Caki2 (cell line): ENCODE measurements at regions not wholly inside any gene's neighbourhood (a gene's known extent, or its start where the extent isn't known, plus 50 kb on each side); places are given as distances from the start of the nearest gene placed in this dataset.
A peak's percentile ranks its signal among the peaks of the same experiment; 100 is the strongest.
"Not testable (repeated sequence)": the region's sequence is repeated elsewhere in the genome, so short reads cannot be mapped to it uniquely, and the experiment has no call there.

ENCODE experiments used
- DNase-seq: peaks from one replicate; pipeline ENCODE4 v3.0.0-alpha.2; 2015; ENCODE audit warnings: low read depth
- in situ Hi-C: cut with HindIII; loops from 2 replicates; pipeline ENCODE4 v1.10.0; 2016; ENCODE audit warnings: low sequenced_read_pairs, low pct_unique_long_range_greater_than_20kb, mixed read lengths

DNA sequence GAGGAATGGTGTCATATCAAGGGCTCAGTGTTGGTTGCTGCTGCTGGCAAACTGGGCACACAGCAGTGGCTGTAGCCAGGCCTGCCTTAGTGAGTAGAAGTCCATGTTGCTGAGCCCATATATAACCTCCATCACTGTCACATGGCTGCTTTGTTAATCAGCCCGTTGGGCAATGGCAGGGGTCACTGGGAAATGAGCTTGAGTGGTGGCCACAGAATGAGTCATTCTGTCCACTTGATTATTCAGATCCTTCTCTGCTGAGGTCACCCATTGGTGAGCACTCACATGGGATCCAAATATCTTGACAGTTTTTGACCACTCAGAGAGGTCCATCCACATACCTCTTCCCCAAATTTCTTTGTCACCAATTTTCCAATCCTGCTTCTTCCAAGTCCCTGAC is 898.9 kb upstream of the EYS start:
- DNase-seq: no peak
- in situ Hi-C loops: no loop called here

DNA sequence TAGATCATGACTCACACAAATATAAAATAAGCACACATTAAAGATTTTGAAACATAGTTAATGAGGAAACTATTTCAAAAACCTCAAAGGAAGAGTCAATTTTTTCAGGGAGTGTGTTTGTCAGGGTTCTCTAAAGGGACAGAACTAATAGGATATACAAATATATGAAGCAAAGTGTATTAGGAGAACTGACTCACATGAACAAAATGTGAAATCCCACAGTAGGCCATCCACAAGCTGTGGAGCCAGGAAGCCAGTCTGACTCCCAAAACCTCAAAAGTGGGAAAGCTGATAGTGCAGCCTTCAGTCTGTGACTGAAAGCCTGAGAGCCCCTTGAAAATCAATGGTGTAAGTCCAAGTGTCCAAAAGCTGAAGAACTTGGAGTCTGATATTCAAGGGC is 898.0 kb upstream of the EYS start:
- DNase-seq: no peak
- in situ Hi-C loops: no loop called here

GRCh38 chr6:66599541-66599940 is 892.5 kb upstream of the EYS start:
- DNase-seq: no peak
- in situ Hi-C loops: no loop called here

- in situ Hi-C loops: no loop called here
- DNase-seq: no peak
These were observed 871.3 kb upstream of the EYS start for GRCh38 chr6:66578362-66578761.

GRCh38 chr6:66568271-66568670 is 861.2 kb upstream of the EYS start:
- no peak for DNase-seq
- in situ Hi-C loops: no loop called here

- DNase-seq: no peak
- in situ Hi-C loops: no loop called here
These were observed 854.5 kb upstream of the EYS start for GRCh38 chr6:66561479-66561878.

- in situ Hi-C loops: no loop called here
- no peak for DNase-seq
These were observed 851.2 kb upstream of the EYS start for GRCh38 chr6:66558189-66558588.

- DNase-seq: no peak
- in situ Hi-C loops: no loop called here
These were observed 849.9 kb upstream of the EYS start for GRCh38 chr6:66556936-66557335.

DNA sequence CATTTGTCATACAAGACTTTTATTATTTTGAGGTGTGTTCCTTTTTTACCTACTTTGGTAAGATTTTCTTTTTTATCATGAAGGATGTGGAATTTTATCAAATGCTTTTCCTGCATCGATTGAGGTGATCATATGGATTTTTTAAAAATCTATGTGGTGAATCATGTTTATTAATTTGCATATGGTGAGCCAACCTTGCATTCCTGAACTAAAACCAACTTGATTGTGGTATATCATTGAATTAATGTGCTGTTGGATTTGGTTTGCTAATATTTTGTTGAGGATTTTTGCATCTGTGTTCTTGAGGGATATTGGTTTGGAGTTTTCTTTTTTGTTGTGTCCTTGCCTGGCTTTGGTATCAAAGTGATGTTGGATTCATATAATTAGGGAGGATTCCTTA is 848.1 kb upstream of the EYS start:
- no peak for DNase-seq
- in situ Hi-C loops: no loop called here

DNA sequence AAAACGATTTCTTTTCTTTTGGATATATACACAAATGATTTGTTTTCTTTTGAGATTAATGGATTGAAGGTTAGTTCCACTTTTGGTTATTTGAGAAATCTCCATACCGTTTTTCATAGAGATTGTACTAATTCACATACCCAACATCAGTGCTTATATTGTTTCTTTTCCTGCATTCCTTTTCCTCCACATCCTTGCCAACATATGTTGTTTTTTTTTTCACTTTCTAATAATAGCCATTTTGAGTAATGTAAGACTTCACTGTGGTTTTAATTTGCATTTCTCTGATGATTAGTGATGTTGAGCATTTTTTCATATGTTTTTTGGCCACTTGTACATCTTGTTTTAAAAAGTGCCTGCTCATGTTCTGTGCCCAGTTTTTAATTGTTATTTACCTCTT is 846.4 kb upstream of the EYS start:
- in situ Hi-C loops: no loop called here
- no peak for DNase-seq

DNA sequence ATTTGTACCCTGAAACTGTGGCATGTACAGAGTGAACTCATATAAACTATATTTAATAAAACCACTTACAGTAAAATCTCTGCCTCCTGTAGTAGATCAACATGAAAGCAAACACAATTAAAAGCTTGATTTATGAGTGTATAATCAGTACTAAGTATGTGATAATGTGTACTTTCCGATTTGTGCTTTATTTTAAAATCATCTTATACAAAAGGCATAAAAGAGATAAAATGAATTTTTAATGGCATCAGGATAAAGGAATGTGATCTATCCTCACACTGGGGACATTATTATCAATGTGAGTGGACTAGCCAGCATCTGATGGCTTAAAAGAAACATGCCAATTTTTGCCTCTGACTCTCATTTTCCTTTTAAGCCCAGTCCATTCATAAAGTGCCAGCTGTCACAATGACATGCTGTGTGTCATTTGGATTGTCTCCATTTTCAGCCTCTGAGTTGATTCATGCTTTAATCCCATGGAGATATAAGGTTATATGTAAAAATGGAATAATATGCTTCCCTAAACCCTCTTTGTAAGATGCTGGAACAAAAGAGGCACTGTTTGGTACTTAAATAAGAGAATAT is 831.6 kb upstream of the EYS start:
- in situ Hi-C loops: no loop called here
- DNase-seq: no peak

- no peak for DNase-seq
- in situ Hi-C loops: no loop called here
These were observed 826.9 kb upstream of the EYS start for GRCh38 chr6:66533921-66534404.

- DNase-seq: no peak
- in situ Hi-C loops: no loop called here
These were observed 819.0 kb upstream of the EYS start for GRCh38 chr6:66526061-66526460.

DNA sequence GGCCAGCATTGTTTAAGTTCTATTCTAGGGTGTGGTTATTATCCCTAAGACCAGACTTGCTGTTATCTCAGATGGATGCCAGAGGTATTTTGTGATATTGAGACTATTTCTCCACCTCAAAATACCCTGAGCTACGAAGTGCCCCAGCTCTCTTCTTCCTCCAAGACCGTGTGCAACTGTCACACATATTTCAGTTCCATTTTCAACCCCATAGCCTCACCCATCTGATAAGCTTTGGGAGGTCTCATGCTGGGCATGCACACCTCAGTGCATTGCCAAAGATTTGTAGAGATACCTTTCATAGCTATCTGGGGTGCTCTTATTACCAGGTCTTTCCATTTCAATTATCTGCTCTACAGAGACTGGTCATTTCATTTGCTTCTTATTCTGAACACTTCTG is 815.8 kb upstream of the EYS start:
- in situ Hi-C loops: no loop called here
- DNase-seq: no peak

DNA sequence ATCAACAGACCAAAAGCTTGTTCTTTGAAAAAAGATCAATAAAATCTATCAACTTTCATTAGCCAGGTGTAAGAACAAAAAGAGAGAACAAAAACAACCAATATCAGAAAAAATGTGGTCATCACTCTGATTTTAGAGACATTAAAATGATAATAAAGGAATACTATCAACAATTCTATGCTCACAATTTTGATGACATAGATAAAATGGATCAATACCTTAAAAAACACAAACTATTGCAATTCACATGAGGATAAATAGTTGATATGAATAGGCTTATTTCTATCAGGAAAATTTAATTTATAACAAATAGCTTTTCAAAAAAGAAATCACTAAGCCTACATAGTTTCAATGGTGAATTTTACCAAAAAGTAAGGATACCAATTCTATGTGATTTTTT is 809.4 kb upstream of the EYS start:
- DNase-seq: no peak
- in situ Hi-C loops: no loop called here

DNA sequence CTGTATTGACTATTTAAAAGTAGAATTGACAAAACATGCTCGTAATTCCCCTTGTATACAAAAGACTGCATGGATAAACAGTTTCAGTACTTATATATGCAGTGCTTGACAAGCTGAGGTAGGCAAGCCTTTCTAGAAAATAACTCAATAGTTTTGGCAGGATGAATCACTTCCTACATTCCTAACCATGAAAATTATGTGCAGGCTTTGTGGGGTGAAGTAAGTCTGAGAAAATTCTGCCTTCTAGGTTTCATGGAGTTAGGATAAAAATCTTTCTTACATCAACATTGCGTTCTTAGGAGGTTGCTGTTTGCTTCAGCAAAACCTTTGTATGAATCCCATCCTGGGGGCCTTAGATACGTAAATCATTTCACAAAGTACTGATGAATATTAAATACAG is 801.4 kb upstream of the EYS start:
- DNase-seq: no peak
- in situ Hi-C loops: no loop called here

DNA sequence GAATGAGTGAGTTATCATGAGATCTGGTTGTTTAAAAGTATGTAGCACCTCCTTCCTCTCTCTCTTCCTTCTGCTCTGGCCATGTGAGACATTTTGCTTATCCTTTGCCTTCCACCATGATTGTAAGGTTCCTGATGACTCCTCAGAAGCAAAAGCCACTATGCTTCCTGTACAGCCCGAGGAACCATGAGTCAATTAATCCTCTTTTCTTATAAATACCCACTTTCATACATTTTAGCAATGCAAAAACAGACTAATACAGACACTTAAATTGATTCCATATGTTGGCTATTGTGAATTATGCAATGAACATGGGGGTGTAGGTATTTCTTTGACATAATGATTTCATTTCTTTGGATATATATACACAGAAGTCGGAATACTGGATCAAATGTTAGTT is 792.8 kb upstream of the EYS start:
- DNase-seq: no peak
- in situ Hi-C loops: no loop called here

GRCh38 chr6:66496659-66497058 is 789.6 kb upstream of the EYS start:
- in situ Hi-C loops: no loop called here
- peak; percentile 22 for DNase-seq

- DNase-seq, in situ Hi-C loops: not testable (repeated sequence)
These were observed 787.6 kb upstream of the EYS start for GRCh38 chr6:66494643-66495042.

DNA sequence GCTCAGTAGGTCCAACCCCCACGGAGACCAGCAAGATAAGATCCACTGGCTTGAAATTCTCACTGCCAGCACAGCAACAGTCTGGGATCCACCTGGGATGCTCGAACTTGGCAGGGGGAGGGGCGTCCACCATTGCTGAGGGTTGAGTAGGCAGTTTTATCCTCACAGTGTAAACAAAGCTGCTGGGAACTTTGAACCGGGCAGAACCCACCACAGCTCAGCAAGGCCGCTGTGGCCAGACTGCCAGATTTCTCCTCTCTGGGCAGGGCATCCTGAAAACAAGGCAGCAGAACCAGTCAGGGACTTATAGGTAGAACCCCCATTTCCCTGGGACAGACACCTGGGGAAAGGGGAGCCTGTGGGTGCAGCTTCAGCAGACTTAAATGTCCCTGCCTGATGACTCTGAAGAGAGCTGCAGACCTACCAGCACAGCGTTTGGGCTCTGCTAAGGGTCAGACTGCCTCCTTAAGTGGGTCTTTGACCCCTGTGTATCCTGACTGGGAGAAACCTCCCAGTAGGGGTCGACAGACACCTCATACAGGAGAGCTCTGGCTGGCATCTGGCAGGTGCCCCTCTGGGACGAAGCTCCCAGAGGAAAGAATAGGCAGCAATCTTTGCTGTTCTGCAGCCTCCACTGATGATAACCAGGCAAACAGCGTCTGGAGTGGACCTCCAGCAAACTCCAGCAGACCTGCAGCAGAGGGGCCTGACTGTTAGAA is 782.4 kb upstream of the EYS start:
- DNase-seq: no peak
- in situ Hi-C loops: no loop called here
